GM23338 (cell line): ENCODE measurements at regions not wholly inside any gene's neighbourhood (a gene's known extent, or its start where the extent isn't known, plus 50 kb on each side); places are given as distances from the start of the nearest gene placed in this dataset.

Experiments used
- EZH2 ChIP-seq: fragments of 200-600 bp; sonication (generic); IDR thresholded peaks from one replicate; pipeline ENCODE4 v1.8.0; 2017; ENCODE audit warnings: antibody characterized with exemption, mild to moderate bottlenecking, low read depth; ENCODE audit not compliant: unreplicated experiment
- ZNF114 ChIP-seq: fragments of 250-450 bp; sonication (Bioruptor Pico); IDR thresholded peaks from 2 replicates; pipeline ENCODE4 v1.5.0; 2020; ENCODE audit warnings: mild to moderate bottlenecking, moderate library complexity
- TF ChIP-seq, protein P1 (sequence below), 2 experiments: fragments of 200-600 bp in 1 of 2; sonication (generic) in 1 of 2; conservative IDR thresholded peaks; 2 replicates each; pipeline versions ENCODE4 v1.5.1 to v1.6.1; 2016 to 2017; ENCODE audit warnings: antibody characterized with exemption in 2 of 2, low read depth in 2 of 2, mild to moderate bottlenecking in 2 of 2, moderate library complexity in 1 of 2

DNA sequence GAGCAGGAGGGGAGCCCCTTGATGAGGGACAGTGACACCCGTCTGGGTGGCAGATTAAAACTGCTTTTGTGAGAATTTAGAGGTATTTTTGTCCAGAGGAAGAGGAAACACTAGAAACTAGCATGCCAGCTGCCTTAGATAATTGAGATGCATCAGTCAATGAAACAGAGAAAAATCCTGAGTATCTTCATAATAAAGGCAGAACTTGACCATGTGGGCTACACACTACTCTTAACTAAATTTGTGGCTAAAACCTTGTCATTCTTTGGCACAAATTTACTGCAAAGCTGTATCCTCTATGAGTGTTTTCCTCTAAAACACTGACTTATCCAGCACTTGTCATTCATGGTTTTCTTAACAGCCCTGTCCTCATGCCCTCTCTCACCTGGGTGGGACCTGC is 259.7 kb upstream of the TPM1 start:
- TF ChIP-seq, protein P1, sequence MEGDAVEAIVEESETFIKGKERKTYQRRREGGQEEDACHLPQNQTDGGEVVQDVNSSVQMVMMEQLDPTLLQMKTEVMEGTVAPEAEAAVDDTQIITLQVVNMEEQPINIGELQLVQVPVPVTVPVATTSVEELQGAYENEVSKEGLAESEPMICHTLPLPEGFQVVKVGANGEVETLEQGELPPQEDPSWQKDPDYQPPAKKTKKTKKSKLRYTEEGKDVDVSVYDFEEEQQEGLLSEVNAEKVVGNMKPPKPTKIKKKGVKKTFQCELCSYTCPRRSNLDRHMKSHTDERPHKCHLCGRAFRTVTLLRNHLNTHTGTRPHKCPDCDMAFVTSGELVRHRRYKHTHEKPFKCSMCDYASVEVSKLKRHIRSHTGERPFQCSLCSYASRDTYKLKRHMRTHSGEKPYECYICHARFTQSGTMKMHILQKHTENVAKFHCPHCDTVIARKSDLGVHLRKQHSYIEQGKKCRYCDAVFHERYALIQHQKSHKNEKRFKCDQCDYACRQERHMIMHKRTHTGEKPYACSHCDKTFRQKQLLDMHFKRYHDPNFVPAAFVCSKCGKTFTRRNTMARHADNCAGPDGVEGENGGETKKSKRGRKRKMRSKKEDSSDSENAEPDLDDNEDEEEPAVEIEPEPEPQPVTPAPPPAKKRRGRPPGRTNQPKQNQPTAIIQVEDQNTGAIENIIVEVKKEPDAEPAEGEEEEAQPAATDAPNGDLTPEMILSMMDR (conservative IDR thresholded peaks at IDR 0.05; ENCODE audit: low read depth in 2 of 2): no peak
- TF ChIP-seq EZH2: no peak
- no peak for TF ChIP-seq ZNF114 (CRISPR knock-in tag)
